Stimulated activated CD4-positive, alpha-beta T cell treated with anti-CD3 and anti-CD28 coated beads, Interleukin-12 subunit alpha, Interleukin-12 subunit beta, amount 100 ng/mL, for 24 hours (primary cell): ENCODE measurements at regions not wholly inside any gene's neighbourhood (a gene's known extent, or its start where the extent isn't known, plus 50 kb on each side); places are given as distances from the start of the nearest gene placed in this dataset.

Experiments
- DNase-seq, 2 experiments: peaks; one replicate each; pipeline ENCODE4 v3.0.0-alpha.2; 2020; ENCODE audit warnings: low read depth in 2 of 2

DNA sequence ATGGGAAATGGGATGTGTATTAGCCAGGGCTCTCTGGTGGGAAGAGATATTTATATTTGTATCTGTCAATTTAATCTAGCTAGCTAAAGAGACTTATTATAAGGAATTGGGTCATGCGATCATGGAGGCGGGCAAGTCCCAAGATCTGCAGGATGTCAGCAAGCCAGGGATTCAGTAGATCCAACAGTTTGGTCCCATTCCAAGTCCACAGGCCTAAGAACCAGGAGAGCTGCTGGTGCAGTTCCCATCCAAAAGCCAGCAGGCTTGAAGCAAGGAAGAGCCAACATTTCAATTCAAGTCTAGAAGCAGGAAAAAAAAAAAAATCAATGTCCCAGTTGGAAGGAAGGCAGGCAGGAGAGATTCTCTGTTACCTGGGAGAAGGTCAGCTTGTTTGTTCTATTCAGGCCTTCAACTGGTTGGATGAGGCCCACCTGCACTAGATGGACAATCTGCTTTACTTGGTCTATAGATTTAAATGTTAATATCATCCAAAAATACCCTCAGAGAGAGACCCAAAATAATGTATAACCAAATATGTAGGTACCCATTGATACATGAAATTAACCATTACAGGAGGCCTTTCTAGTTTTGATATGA, 60.7 kb upstream of the BCAT1 start:
- no peak for DNase-seq

DNA sequence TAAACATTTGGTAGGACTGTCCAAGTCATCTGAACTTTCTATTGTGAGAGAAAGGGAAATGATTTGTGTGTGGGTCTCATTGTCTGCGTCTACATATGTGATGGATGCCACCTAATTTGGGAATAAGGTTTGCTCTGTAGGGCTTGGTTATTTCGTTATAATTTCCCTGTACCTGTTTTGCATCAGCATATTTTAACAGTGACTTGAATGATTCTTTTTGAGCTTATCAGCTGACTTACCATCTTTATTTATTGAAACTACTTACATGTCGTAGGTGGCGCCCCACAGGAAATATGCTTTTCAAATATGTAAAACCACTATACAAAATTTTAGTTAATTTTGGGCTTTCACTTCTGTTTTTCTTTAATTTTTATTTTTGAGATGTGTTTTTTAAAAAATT, 56.5 kb upstream of the BCAT1 start:
- no peak for DNase-seq

DNA sequence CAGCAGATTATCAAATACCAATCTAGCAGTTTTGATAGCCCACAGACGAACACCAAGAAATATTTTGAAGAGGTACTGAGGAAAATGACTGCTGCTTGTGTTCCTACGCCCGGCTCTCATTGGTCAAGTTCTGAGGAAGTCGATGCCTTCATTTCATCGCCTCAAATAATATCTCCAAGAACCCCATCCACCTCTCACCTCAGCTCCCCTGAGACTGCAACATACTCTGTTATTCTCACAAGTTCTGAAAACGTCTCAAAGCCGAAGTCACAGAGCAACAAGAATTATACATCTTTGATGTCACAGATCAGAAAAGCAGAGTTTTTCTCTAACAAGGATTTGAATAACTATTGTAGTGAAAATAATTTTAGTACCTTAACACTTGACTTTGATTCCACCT, 55.5 kb upstream of the BCAT1 start:
- no peak for DNase-seq

- no peak for DNase-seq
Measured at GRCh38 chr12:25001311-25001710, 52.4 kb upstream of the BCAT1 start.
